Neural progenitor cell (in vitro differentiated cells): ENCODE measurements at regions not wholly inside any gene's neighbourhood (a gene's known extent, or its start where the extent isn't known, plus 50 kb on each side); places are given as distances from the start of the nearest gene placed in this dataset.

Source experiments
- CTCF ChIP-seq: fragments of 200-600 bp; sonication (generic); IDR thresholded peaks from 2 replicates; pipeline ENCODE4 v1.5.1; 2017; ENCODE audit warnings: antibody characterized with exemption, mild to moderate bottlenecking
- EZH2phosphoT487 ChIP-seq: fragments of 200-600 bp; sonication (generic); IDR thresholded peaks from 2 replicates; pipeline ENCODE4 v1.6.1; 2017; ENCODE audit warnings: antibody characterized with exemption

- TF ChIP-seq EZH2phosphoT487 (no peak), CTCF (no peak)
Observed at GRCh38 chr4:59630235-59630634, 1569.9 kb upstream of the ADGRL3 start.
